ENCODE measurements at regions not wholly inside any gene's neighbourhood (a gene's known extent, or its start where the extent isn't known, plus 50 kb on each side); places are given as distances from the start of the nearest gene placed in this dataset.

DNA sequence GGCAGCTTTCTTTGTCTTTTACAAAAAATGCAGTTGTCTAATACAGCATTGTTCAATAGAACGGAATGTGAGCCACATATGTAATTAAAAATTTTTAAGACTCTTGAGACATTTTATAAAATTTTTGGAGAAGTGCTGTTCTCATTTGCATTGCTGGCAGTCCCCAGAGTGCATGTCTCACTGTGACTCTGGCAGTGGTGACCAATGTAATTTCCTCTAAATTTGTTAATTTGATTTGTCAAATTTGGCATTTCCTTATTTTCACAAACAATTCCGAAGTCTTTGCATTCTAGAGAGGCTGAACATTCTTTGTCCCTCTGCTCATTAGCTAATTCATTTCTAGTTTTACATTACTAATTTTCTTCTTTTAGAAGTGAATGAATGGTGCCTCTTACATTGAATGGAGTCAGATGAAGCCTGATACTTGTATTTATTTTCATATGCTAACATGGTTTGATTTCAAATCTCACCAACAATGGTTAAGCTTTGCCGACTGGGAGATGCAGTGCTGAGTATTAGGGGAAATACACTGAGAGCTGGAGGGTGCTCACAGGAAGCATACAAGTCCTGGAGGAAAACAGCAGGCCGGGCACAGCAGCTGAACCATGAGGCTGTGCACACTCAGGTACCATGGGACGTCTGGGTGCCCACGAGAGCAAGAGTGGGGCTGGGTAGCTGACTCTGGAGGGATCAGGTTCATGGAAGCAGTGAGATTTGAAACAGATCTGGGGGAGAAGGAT lies 68.5 kb upstream of the ARMC2 start:
- TF ChIP-seq, protein P1, sequence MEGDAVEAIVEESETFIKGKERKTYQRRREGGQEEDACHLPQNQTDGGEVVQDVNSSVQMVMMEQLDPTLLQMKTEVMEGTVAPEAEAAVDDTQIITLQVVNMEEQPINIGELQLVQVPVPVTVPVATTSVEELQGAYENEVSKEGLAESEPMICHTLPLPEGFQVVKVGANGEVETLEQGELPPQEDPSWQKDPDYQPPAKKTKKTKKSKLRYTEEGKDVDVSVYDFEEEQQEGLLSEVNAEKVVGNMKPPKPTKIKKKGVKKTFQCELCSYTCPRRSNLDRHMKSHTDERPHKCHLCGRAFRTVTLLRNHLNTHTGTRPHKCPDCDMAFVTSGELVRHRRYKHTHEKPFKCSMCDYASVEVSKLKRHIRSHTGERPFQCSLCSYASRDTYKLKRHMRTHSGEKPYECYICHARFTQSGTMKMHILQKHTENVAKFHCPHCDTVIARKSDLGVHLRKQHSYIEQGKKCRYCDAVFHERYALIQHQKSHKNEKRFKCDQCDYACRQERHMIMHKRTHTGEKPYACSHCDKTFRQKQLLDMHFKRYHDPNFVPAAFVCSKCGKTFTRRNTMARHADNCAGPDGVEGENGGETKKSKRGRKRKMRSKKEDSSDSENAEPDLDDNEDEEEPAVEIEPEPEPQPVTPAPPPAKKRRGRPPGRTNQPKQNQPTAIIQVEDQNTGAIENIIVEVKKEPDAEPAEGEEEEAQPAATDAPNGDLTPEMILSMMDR (IDR thresholded peaks at IDR 0.05), result no peak
- no peak for TF ChIP-seq POLR2A (IDR thresholded peaks at IDR 0.05)

Data from lower leg skin (tissue), 3 donors.